Epithelial cell of proximal tubule (primary cell): ENCODE measurements at regions not wholly inside any gene's neighbourhood (a gene's known extent, or its start where the extent isn't known, plus 50 kb on each side); places are given as distances from the start of the nearest gene placed in this dataset.

ENCODE experiments used
- DNase-seq: peaks from one replicate; pipeline ENCODE4 v3.0.0-alpha.2; 2011; ENCODE audit warnings: low read depth
- H3K4me3 ChIP-seq: 2 replicates; pipeline ENCODE4 v1.5.1; 2011; ENCODE audit warnings: low read depth, mild to moderate bottlenecking, low read length
- TF ChIP-seq, protein P1 (sequence below): conservative IDR thresholded peaks from 2 replicates; pipeline ENCODE4 v1.5.1; 2012; ENCODE audit warnings: low read depth, mild to moderate bottlenecking, low read length

- H3K4me3 ChIP-seq, result no peak overlapping the region
- TF ChIP-seq, protein P1, sequence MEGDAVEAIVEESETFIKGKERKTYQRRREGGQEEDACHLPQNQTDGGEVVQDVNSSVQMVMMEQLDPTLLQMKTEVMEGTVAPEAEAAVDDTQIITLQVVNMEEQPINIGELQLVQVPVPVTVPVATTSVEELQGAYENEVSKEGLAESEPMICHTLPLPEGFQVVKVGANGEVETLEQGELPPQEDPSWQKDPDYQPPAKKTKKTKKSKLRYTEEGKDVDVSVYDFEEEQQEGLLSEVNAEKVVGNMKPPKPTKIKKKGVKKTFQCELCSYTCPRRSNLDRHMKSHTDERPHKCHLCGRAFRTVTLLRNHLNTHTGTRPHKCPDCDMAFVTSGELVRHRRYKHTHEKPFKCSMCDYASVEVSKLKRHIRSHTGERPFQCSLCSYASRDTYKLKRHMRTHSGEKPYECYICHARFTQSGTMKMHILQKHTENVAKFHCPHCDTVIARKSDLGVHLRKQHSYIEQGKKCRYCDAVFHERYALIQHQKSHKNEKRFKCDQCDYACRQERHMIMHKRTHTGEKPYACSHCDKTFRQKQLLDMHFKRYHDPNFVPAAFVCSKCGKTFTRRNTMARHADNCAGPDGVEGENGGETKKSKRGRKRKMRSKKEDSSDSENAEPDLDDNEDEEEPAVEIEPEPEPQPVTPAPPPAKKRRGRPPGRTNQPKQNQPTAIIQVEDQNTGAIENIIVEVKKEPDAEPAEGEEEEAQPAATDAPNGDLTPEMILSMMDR, result no peak
- no peak for DNase-seq
Measured at GRCh38 chr22:26842103-26842502, 184.7 kb downstream of the MIAT start.

DNA sequence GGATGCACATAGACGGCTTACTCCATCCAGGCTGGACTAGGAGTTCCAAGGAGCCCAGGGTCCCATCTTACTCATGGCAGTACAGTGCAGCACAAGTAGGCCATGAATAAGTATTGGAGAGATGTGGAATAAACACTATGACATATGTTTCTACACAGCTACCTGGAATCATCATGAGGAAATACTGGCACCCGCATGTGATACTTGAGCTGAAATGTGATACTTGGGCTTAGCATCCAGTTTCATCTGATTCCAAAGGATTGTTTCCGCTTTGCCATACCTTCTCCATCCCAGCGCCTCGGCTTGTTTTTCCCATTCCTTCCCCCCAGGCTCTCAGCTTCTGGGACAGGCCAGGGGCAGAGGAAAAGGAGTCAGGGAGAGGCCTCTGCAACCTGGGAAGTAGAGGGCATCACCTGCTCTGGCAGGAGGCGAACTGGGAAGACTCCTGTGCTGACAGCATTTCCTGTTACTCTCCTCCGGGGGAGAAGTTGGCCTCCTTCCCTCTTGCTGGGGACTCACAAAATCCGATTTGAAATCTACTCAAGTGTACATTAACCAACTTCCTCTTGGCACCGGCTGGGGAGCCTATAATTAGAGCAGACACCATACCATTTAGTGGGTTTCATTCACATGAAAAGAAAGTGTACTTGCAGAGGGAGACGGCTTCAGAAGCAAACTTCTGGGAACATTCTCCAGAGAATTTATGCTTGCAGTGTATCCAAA is 187.8 kb downstream of the MIAT start:
- no peak for DNase-seq
- TF ChIP-seq, protein P1, result no peak
- no peak overlapping the region for H3K4me3 ChIP-seq

DNA sequence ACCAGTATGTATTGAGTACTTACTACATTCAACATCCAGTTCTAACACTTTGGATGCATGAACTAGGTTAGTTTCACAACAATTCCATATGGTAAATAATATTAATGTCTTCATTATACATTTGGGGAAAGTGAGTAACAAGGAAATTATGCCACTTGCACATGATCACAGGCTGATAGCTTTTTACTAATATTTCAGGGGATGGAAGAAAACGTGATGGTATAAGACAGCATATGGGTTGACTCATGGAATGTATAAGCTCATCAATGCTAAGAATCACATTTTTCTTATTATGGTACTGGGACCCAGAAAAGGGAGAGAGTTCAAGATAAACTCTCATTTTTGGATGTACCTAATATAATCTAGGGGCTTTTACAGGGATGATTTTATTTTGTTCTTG is 188.7 kb downstream of the MIAT start:
- H3K4me3 ChIP-seq, result no peak overlapping the region
- no peak for DNase-seq
- TF ChIP-seq, protein P1, result no peak

DNA sequence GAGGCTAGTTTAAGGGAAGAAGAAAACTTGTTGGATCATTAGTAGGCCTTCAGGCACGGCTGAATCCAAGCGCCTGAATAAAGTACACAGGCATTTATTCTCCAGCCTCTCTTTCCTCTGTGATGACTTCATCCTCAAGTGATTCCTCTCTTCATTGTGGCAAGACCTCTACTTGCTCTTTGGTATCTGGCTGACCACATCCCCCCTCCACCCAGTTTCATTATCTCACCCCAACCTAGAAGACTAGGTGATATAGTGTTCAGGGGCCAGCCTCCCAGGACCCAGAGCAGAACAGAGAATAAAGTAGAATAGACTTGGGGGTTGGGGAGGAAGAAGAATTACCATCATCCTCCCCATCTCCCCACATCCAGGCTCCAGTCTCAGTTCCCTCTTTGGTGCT is 189.3 kb downstream of the MIAT start:
- H3K4me3 ChIP-seq, result no peak overlapping the region
- TF ChIP-seq, protein P1, result no peak
- DNase-seq, result no peak

DNA sequence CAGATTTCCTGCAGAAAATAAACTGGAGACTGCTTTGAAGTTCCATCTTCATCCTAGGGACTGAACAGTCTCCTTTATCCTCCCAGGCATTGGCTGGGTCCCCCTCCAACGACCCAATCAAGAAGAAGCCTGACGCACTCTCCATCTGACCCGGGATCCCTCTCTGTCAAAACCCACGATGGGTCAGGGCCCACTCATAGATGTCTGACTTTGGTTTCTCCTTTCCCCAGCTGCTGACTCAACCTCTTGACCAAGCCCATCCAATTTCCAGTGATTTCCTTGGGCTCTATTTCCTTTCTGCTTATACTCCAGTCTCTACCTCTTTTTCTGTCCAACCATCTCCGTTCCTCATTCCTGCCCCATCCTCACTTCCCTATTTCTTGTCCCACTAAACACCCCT is 189.7 kb downstream of the MIAT start:
- no peak for DNase-seq
- TF ChIP-seq, protein P1, result no peak
- no peak overlapping the region for H3K4me3 ChIP-seq

GRCh38 chr22:26847816-26848215 is 190.4 kb downstream of the MIAT start:
- no peak for DNase-seq
- no peak overlapping the region for H3K4me3 ChIP-seq
- TF ChIP-seq, protein P1, result no peak
